NCI-H1694 treated with DMSO at 0.1 percent for 48 hours (cell line): ENCODE measurements at regions not wholly inside any gene's neighbourhood (a gene's known extent, or its start where the extent isn't known, plus 50 kb on each side); places are given as distances from the start of the nearest gene placed in this dataset.
"Not testable (repeated sequence)": the region's sequence is repeated elsewhere in the genome, so short reads cannot be mapped to it uniquely, and the experiment has no call there.

Source experiments
- DNase-seq: peaks from one replicate; lab custom pipeline; 2025; lab: John Stamatoyannopoulos, UW

DNA sequence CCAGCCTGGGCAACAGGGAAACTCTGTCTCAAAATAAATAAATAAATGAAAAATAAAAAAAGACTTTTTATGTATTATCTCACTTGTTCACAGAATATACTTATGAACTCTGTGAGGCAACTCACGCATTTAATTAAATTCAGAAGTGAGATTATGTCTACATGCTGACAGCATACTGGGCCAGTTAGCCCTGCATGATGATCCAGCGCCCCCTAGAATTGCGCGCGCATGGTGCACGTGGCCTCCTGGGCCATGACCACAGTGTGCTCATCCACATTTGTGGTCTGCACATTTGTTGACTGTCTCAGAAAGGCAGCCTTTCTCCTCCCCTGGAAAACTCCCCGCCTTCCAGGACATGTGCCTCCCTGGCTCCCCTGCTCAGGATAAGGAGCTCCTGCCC lies 64.8 kb upstream of the METTL9 start:
- not testable (repeated sequence) for DNase-seq

DNA sequence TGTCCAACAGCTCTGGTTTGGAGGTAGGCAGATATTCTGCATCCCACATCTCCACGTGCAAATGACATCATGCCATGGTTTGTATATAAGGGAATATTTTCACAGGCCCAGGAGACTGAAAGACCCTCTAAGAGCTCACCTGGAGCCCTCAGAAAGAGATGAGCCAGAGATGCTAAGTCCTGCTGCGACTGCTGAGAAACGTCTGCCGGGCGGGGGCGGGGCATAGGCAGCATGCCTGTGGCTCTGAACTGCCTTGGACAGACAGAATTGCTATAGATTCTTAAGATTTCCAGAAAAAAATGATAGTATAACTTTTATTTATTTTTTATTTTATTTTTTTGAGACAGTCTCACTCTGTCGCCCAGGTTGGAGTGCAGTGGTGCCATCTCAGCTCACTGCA lies 64.2 kb upstream of the METTL9 start:
- not testable (repeated sequence) for DNase-seq

DNA sequence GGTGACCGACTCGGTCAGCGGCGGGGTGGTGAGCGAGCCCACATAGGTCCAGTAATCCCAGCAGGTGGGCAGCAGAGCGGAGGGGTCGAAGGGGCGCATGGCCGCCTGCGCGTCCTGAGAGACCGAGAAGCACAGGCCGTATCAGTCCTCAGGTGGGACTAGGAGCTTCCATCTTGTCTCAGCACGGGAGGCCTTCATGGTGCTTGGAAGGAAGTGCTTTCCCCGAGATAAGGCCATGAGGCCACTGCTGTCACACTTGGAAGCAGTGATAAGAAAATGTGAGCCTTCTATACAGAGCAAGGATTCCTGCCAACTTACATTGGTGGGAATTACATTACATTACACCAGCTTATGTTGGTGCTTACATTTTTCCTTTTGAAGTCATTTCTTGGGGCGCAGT lies 62.6 kb upstream of the METTL9 start:
- DNase-seq = not testable (repeated sequence)

DNA sequence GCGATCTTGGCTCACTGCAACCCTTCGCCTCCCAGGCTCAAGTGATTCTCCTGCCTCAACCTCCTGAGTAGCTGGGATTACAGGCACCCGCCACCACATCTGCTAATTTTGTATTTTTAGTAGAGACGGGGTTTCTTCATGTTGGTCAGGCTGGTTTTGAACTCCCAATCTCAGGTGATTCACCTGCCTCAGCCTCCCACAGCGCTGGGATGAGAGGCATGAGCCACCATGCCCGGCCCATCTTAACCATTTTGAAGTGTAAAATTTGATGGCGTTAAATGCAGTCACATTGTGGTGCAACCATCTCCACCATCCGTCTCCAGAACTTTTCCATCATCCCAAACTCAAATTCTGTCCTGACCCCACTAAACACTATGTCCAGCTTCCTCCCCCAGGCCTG lies 61.8 kb upstream of the METTL9 start:
- not testable (repeated sequence) for DNase-seq

DNA sequence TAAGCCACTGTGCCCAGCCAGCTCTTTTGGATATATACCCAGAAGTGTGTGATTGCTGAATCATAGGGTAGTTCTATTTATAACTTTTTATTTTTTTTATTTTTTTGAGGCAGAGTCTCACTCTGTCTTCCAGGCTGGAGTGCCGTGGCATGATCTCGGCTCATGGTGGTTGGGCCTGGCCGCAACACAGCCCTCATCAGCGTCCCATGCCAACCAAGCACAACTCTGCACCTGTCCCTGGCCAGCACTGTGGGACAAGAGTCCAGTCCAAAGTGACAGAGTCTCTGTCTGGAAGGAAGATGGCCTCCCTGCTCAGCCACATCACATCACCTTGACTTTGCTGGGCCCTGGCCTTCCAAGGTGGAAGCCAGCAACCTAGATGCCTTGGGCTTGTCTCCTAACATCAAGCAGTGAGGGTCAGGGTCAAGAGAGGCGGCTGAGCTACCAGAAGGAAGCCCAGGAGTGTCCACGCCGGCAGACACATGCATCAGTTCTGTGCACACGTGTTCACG lies 60.2 kb upstream of the METTL9 start:
- not testable (repeated sequence) for DNase-seq

DNA sequence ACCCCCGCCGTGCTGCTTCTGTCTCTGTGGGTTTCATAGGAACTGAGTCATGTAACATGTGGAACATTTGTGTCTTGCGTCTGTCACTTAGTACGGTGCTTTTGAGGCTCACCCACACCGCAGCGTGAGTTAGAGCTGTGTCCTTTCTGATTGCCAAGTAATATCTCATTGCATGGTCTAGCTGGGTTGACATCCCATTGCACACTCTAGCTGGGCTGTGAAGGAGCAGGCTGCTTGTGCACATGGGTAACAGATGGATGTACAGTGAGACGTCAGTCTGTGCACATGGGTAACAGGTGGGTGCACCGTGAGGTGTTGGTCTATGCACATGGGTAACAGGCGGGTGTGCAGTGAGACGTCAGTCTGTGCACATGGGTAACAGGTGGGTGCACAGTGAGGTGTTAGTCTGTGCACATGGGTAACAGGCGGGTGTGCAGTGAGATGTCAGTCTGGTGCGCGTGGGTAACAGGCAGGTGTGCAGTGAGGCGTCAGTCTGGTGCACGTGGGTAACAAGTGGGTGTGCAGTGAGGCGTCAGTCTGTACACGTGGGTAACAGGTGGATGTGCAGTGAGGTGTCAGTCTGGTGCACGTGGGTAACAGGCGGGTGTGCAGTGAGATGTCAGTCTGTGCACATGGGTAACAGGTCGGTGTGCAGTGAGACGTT lies 58.5 kb upstream of the METTL9 start:
- not testable (repeated sequence) for DNase-seq

DNA sequence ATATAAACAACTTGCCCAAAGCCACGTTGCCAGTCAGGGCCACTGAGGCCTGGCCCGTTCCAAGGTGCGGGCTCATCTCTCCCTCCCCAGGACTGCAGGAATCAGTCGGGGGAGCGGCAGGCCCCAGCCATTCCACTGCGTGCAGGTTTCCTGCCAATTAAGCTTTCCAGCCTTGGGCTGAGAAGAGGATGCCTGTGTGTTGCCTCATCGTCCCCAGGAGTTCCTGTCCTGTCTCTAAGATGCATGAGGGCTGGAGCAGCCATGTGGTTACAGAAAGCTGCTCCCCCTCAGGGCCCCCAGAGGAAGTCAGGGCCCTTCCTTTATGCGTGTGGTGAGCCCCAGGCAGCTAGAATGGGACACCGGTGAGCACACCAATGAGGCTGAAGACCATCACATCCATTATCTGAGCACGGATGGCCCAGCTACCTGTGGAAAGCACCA lies 57.7 kb upstream of the METTL9 start:
- DNase-seq = not testable (repeated sequence)

DNA sequence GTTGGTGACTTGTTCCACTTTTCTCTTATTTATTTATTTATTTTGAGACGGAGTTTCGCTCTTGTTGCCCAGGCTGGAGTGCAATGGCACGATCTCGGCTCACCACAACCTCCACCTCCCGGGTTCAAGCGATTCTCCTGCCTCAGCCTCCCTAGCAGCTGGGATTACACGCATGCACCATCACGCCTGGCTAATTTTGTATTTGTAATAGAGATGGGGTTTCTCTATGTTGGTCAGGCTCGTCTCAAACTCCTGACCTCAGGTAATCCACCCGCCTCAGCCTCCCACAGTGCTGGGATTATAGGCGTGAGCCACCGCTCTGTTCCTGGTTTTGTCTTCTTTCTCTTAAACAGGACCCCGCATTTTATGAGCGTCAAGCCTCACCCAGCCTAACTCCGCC lies 57.3 kb upstream of the METTL9 start:
- not testable (repeated sequence) for DNase-seq

DNA sequence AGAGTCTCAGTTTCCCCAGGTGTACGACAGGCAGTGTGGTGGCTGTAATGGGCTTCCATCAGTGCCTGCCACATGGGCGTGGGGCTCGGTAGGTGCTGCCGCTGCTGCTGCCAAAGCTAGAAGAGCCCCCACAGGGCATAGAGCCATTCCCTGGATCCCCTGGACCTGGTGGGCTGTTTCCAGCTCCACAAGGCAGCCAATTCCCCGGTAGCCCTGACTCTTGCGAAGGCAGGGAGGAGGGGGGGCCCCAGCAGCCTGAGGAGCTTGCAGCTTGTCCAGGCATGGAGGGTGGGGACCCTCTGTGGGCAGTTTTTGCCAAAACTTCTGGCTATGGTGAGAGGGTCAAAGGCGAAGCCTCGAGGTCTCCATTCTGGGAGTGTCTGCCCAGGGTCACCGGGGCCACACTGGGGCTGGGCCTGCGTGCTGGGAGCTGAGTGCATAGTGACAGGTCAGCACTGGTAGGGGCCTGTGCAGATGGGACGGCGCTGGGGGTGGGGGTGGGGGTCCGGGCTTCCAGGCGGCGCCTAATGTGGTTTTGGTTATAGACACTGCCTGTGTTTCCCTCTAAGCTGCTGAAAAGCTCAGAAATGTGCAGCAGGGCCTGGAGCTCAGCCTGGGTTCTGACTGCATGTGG lies 56.8 kb upstream of the METTL9 start:
- DNase-seq = not testable (repeated sequence)

DNA sequence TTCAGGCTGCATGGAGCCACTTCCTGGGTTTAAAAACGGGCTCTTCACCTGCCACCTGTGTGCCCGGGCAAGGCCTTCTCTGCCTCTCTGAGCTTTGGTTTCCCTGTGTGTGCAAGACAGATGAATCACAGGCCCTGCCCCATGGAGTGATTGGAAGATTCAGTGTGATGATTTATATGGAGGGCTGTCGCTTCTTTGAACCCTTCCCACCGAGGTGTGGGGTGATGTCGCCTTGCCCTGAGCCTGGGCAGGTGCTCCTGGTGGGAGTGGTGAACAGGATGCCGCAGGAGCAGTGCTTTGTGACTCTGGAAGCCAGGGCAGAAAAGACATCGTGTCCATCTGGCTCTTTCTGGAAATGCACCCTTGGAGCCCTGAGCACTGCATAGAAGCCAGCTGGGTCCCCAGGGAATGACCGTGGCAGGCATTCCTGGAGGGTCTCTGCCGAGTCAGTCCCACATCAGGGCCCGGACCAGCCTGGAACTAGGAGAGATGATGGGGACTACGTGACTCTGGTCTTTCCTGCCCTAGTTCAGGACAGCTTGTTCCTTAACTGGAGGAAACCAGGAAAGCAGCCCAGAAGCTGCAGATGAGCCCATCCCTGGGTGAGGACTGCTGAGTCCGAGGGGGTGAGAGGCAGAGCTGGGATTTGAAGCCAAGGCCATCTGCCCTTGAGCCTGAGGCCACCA lies 56.1 kb upstream of the METTL9 start:
- DNase-seq = not testable (repeated sequence)

DNA sequence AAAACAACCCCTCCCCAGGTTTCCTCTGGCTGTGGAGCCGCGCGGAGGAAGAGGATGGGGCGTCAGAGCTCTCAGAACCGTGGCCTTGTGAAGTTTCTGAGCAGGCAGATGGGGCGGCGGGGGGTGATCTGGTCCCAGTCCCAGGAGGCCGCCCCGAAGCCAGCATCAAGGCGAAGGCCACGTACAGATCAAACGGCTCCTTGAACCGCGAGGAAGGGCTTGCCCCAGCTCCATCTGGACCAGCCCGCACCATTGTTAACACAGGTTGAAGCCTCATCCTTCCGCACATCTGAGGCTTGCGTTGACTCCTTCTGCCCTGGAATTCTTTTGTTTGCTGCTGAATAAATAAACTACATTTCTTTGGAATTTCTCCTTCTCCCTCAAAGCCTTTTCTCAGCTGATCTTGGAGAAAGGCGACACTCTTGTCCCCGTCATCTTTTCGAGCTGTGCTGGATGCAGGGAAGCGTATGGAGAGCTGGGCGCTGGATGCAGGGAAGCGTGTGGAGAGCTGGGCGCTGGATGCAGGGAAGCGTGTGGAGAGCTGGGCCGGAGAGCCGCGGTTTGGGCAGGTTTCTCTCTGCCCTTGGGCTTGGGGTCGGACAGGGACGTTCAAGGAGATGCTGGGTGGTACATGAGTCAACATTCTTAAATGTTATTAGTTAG lies 53.6 kb upstream of the METTL9 start:
- DNase-seq = not testable (repeated sequence)

DNA sequence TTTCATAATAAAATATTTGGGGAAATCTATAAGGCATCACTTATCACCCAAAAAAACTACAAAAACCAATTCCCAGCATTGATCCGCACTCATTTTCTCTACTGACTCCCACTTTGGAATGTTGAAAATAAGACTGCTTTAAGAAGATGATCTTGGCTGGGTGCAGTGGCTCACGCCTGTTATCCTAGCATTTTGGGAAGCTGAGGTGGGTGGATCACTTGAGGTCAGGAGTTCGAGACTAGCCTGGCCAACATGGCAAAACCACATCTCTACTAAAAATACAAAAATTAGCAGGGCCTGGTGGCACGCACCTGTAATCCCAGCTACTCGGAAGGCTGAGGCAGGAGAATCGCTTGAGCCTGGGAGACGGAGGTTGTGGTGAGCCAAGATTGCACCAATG lies 50.0 kb upstream of the METTL9 start:
- not testable (repeated sequence) for DNase-seq
